Amygdala (tissue), 56 donors: ENCODE measurements at regions not wholly inside any gene's neighbourhood (a gene's known extent, or its start where the extent isn't known, plus 50 kb on each side); places are given as distances from the start of the nearest gene placed in this dataset.

Experiments
- DNase-seq, 56 donors: peaks; one replicate each; lab custom pipeline; 2025; lab: John Stamatoyannopoulos, UW

- DNase-seq, result no peak
Observed at GRCh38 chr4:64503416-64503815, 94.2 kb upstream of the TECRL start.

- DNase-seq, result no peak
Observed at GRCh38 chr4:64497491-64497890, 88.2 kb upstream of the TECRL start.

GRCh38 chr4:64495946-64496345 is 86.7 kb upstream of the TECRL start:
- DNase-seq, result no peak

- no peak for DNase-seq
Observed at GRCh38 chr4:64489628-64490027, 80.4 kb upstream of the TECRL start.

- no peak for DNase-seq
Observed at GRCh38 chr4:64479338-64479737, 70.1 kb upstream of the TECRL start.

- no peak for DNase-seq
Observed at GRCh38 chr4:64477127-64477526, 67.9 kb upstream of the TECRL start.

GRCh38 chr4:64465263-64465662 is 56.0 kb upstream of the TECRL start:
- no peak for DNase-seq

GRCh38 chr4:64464581-64464980 is 55.3 kb upstream of the TECRL start:
- no peak for DNase-seq
